Activated CD8-positive, alpha-beta T cell treated with anti-CD3 and anti-CD28 coated beads, Interleukin-2, amount 10 ng/mL, durations not matched to agents 7 days and 5 days (primary cell): ENCODE measurements at regions not wholly inside any gene's neighbourhood (a gene's known extent, or its start where the extent isn't known, plus 50 kb on each side); places are given as distances from the start of the nearest gene placed in this dataset.

ENCODE experiments used
- ATAC-seq: fragments of 150-1000 bp; cut with Tn5 transposase; one replicate; pipeline ENCODE4 v1.10.0; 2021; ENCODE audit warnings: moderate library complexity
- CTCF ChIA-PET: fragments of 350-600 bp; sonication (Branson Sonifier 250); formaldehyde crosslinking; loops from one replicate; lab custom pipeline; 2021; ENCODE audit warnings: antibody characterized with exemption; lab: Charles Lee
- POLR2A ChIA-PET: fragments of 350-600 bp; sonication (Branson Sonifier 250); formaldehyde crosslinking; loops from one replicate; lab custom pipeline; 2021; ENCODE audit warnings: antibody characterized with exemption; lab: Charles Lee
- DNase-seq: peaks from one replicate; pipeline ENCODE4 v3.0.0-alpha.2; 2020
- H3K27ac Mint-ChIP-seq: one replicate; pipeline ENCODE4 v1.8.0; 2021; ENCODE audit warnings: mild to moderate bottlenecking, mixed read lengths
- H3K27me3 Mint-ChIP-seq: one replicate; pipeline ENCODE4 v1.8.0; 2021; ENCODE audit warnings: low read depth, mixed read lengths
- H3K36me3 Mint-ChIP-seq: one replicate; pipeline ENCODE4 v1.8.0; 2021; ENCODE audit warnings: low read depth, mixed read lengths
- H3K4me1 Mint-ChIP-seq: one replicate; pipeline ENCODE4 v1.8.0; 2021; ENCODE audit warnings: low read depth, mixed read lengths
- H3K4me3 Mint-ChIP-seq: one replicate; pipeline ENCODE4 v1.8.0; 2021; ENCODE audit warnings: mild to moderate bottlenecking, mixed read lengths
- H3K9me3 Mint-ChIP-seq: one replicate; pipeline ENCODE4 v1.8.0; 2022; ENCODE audit warnings: mixed read lengths; ENCODE audit not compliant: insufficient read depth

GRCh38 chr3:88239870-88240269 lies 90.1 kb downstream of the C3orf38 start:
- POLR2A ChIA-PET = no interaction called here
- Mint-ChIP-seq H3K27ac (no peak overlapping the region), H3K36me3 (no peaks in the 10 kb centered on the region), H3K9me3 (no peaks in the 10 kb centered on the region), H3K27me3 (no peaks in the 10 kb centered on the region), H3K4me1 (no peaks in the 10 kb centered on the region), H3K4me3 (no peak overlapping the region)
- ATAC-seq = no peak
- CTCF ChIA-PET = no interaction called here
- DNase-seq = no peak

DNA sequence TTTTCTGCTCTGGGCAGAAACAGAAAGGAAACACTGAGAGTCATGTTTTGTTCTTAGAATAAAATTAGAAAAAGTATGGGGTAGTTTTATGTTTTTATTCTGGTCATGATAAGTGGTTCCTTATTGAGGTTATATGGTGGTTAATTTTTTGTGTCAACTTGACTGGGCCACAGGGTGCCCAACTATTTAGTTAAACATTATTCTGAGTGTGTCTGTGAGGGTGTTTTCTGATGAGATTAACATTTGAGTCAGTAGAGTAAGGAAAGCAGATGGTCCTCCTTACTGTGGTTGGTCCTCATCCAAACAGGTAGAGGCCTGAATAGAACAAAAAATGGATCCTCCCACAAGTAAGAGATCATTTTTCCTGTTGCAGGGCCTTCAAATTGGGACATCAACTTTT lies 98.9 kb downstream of the C3orf38 start:
- no peaks in the 10 kb centered on the region for H3K27me3 Mint-ChIP-seq
- ChIA-PET POLR2A (no interaction called here), CTCF (no interaction called here)
- no peaks in the 10 kb centered on the region for H3K9me3 Mint-ChIP-seq
- no peaks in the 10 kb centered on the region for H3K4me1 Mint-ChIP-seq
- no peaks in the 10 kb centered on the region for H3K36me3 Mint-ChIP-seq
- DNase-seq (no peak), ATAC-seq (no peak)
- no peak overlapping the region for H3K4me3 Mint-ChIP-seq
- H3K27ac Mint-ChIP-seq = no peak overlapping the region

DNA sequence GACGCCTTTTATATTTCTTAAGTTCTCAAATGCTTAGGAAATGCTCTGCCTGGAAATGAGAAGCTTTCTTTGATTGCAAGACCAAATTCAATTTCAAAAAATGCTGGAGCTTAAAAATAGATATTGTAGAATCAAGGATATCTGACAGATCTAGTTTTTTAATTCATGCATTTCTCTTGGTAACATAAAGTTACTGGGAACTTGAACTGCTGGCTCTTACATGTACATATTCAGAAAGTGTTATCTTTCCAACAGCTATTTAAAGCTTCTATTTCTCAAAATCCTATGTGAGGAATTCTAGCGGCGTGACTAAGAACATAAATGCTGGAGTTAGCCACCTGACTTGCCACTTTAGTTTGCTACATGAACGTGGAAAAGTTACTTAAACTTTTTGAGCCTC lies 109.3 kb downstream of the C3orf38 start:
- Mint-ChIP-seq H3K4me1 (no peaks in the 10 kb centered on the region), H3K36me3 (no peaks in the 10 kb centered on the region), H3K9me3 (no peaks in the 10 kb centered on the region), H3K27me3 (no peaks in the 10 kb centered on the region), H3K4me3 (no peak overlapping the region), H3K27ac (no peak overlapping the region)
- ATAC-seq (no peak), DNase-seq (no peak)
- POLR2A ChIA-PET = no interaction called here
- CTCF ChIA-PET = no interaction called here

GRCh38 chr3:88262527-88262926 lies 112.8 kb downstream of the C3orf38 start:
- Mint-ChIP-seq H3K36me3 (no peaks in the 10 kb centered on the region), H3K4me3 (no peak overlapping the region), H3K9me3 (no peaks in the 10 kb centered on the region), H3K27ac (no peak overlapping the region), H3K27me3 (no peaks in the 10 kb centered on the region), H3K4me1 (no peaks in the 10 kb centered on the region)
- CTCF ChIA-PET = no interaction called here
- POLR2A ChIA-PET = no interaction called here
- DNase-seq (no peak), ATAC-seq (no peak)

- CTCF ChIA-PET = no interaction called here
- POLR2A ChIA-PET = no interaction called here
- no peaks in the 10 kb centered on the region for H3K9me3 Mint-ChIP-seq
- H3K4me3 Mint-ChIP-seq = no peak overlapping the region
- H3K4me1 Mint-ChIP-seq = no peaks in the 10 kb centered on the region
- no peak overlapping the region for H3K27ac Mint-ChIP-seq
- no peaks in the 10 kb centered on the region for H3K36me3 Mint-ChIP-seq
- DNase-seq (no peak), ATAC-seq (no peak)
- no peaks in the 10 kb centered on the region for H3K27me3 Mint-ChIP-seq
These were observed 113.8 kb downstream of the C3orf38 start for GRCh38 chr3:88263417-88264100.

DNA sequence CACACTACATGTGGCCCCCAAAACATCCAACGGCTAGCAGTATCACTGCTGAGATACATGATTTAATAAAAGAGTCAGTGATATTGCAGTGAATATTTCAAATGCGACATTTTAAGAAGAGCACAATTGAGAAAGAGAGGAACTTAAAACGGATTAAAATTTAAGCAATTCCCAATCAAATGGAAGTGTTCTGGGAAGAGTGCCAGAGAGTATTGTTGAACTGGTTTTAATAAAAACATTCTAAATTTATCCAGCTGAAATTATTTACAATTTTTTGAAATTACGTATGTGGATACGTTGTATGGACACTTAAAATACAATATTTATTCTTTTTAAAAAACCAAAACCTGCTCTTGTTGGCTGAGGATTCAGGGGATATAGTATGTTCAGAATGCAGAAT lies 117.7 kb downstream of the C3orf38 start:
- ATAC-seq (no peak), DNase-seq (no peak)
- Mint-ChIP-seq H3K4me1 (no peaks in the 10 kb centered on the region), H3K4me3 (no peak overlapping the region), H3K36me3 (no peaks in the 10 kb centered on the region), H3K27me3 (no peaks in the 10 kb centered on the region), H3K9me3 (no peaks in the 10 kb centered on the region), H3K27ac (no peak overlapping the region)
- CTCF ChIA-PET = no interaction called here
- POLR2A ChIA-PET = no interaction called here

DNA sequence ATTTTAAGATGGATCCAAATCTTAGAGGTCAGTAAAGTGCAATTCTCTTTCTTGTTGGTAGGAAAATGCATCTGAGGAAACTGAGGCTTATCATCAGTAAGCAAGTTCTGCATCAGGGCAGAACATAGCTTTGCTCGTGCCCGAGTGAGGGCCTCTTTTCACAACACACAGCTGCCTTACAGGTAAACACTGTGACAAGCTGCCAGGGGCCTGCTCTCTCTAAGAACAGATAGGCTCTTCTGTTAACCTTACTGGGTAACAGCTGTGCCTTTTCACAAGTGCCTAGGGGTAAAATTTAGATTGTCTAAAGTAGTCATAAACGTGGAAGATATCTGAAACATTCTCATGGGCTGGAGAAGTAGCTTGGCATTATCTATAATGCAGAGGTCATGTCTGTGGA lies 118.1 kb downstream of the C3orf38 start:
- Mint-ChIP-seq H3K36me3 (no peaks in the 10 kb centered on the region), H3K27me3 (no peaks in the 10 kb centered on the region), H3K27ac (no peak overlapping the region), H3K4me3 (no peak overlapping the region), H3K4me1 (no peaks in the 10 kb centered on the region), H3K9me3 (no peaks in the 10 kb centered on the region)
- ChIA-PET POLR2A (no interaction called here), CTCF (no interaction called here)
- DNase-seq (no peak), ATAC-seq (no peak)

GRCh38 chr3:88280326-88280725 lies 130.6 kb downstream of the C3orf38 start:
- Mint-ChIP-seq H3K4me3 (no peak overlapping the region), H3K9me3 (no peaks in the 10 kb centered on the region), H3K27me3 (no peaks in the 10 kb centered on the region), H3K36me3 (no peaks in the 10 kb centered on the region), H3K27ac (no peak overlapping the region), H3K4me1 (no peaks in the 10 kb centered on the region)
- ATAC-seq (no peak), DNase-seq (no peak)
- ChIA-PET POLR2A (no interaction called here), CTCF (no interaction called here)

DNA sequence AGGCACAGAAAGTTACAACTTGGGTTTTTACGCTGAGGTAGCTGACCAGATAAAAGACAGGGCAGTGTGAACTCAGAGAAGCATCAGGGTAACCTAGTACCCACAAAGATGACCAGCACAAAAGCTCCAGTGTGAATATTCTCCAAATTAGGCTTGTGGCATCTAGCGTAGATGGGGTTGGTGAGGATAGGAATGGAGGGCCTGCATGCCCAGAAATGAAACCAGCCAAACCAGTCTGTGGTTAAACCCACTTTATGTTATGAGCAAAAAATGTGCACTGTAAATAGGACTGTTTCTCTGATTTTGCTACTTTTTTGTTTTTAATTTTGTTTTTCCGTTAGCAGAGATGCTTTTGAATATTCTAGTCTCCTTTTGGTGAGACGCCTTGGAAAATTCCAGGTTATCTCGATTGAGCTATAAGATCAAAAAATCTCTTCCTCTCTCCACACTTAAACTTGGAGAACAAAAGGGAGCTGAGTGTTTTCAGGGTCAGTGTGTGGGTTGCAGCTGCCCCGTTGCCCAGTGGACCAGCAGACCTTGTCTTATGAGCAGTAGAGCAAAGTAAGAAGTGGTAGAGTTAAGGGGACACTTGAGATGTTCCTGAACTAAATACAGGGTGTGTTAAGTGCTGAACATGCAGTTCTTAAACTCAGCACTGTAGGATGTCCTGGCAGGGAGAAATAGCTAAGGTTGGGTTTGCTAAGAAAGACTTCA lies 132.9 kb downstream of the C3orf38 start:
- POLR2A ChIA-PET = no interaction called here
- ATAC-seq (no peak), DNase-seq (no peak)
- no peaks in the 10 kb centered on the region for H3K9me3 Mint-ChIP-seq
- CTCF ChIA-PET = no interaction called here
- no peaks in the 10 kb centered on the region for H3K4me1 Mint-ChIP-seq
- H3K36me3 Mint-ChIP-seq = no peaks in the 10 kb centered on the region
- no peaks in the 10 kb centered on the region for H3K27me3 Mint-ChIP-seq
- H3K4me3 Mint-ChIP-seq = no peak overlapping the region
- H3K27ac Mint-ChIP-seq = no peak overlapping the region

- Mint-ChIP-seq H3K27ac (no peak overlapping the region), H3K27me3 (no peaks in the 10 kb centered on the region), H3K36me3 (no peaks in the 10 kb centered on the region), H3K4me3 (no peak overlapping the region), H3K9me3 (no peaks in the 10 kb centered on the region), H3K4me1 (no peaks in the 10 kb centered on the region)
- DNase-seq = no peak
- ChIA-PET POLR2A (no interaction called here), CTCF (no interaction called here)
- ATAC-seq = no peak
These were observed 133.5 kb downstream of the C3orf38 start for GRCh38 chr3:88283242-88283592.

DNA sequence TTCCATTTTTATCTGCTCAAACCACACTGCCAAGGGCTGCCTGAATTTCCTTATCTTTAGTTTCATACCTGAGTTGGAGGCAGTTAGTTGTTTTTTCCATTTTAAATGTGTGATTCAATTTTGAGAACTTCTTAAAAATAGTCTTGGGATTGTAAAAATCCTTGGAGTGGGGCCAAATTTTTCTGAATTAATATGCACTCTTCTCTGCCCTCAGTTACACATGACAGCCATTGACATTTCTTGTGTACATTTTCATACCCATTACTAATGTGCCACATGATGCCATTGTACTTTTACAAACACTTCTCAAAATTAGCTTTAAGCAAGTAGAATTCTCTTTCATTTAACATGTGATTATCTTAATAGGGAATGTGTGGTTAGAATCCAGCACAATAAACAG lies 141.7 kb downstream of the C3orf38 start:
- DNase-seq = no peak

DNA sequence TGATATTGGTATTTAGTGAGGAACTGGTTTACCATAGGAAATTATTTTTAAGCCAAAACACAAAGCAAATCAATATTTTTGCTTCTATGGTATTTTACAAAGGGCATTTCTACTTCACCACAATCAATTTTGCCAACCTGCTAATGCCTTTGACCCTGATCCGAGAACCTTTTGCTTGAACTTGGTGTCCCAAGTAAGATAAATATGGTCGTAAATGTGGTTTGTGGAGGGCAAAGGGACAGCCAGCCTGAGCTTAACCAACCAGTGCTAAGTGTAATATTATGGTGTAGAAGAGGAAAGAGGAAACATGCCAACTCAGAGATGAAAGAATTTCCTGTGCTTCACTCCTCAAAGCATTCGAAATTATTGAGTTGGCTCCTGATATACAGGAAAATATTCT lies 148.4 kb downstream of the C3orf38 start:
- CTCF ChIA-PET = no interaction called here
- POLR2A ChIA-PET = no interaction called here
- Mint-ChIP-seq H3K9me3 (no peaks in the 10 kb centered on the region), H3K27me3 (no peaks in the 10 kb centered on the region), H3K36me3 (no peaks in the 10 kb centered on the region), H3K4me1 (no peaks in the 10 kb centered on the region), H3K4me3 (no peak overlapping the region), H3K27ac (no peak overlapping the region)
- no peak for ATAC-seq
- DNase-seq = no peak

More for the DNA sequence above, 141.7 kb downstream of the C3orf38 start:
- no peaks in the 10 kb centered on the region for H3K36me3 Mint-ChIP-seq
- ATAC-seq = no peak
- H3K4me1 Mint-ChIP-seq = no peaks in the 10 kb centered on the region
- CTCF ChIA-PET = no interaction called here
- H3K4me3 Mint-ChIP-seq = no peak overlapping the region
- H3K9me3 Mint-ChIP-seq = no peaks in the 10 kb centered on the region
- no peak overlapping the region for H3K27ac Mint-ChIP-seq
- no peaks in the 10 kb centered on the region for H3K27me3 Mint-ChIP-seq
- POLR2A ChIA-PET = no interaction called here
